Adrenal gland (tissue), 9 donors: ENCODE measurements at regions not wholly inside any gene's neighbourhood (a gene's known extent, or its start where the extent isn't known, plus 50 kb on each side); places are given as distances from the start of the nearest gene placed in this dataset.

Experiments
- DNase-seq, 7 donors: peaks; one replicate each; pipeline ENCODE4 v3.0.0-alpha.2; 2019 to 2020
- H3K27ac ChIP-seq, 5 donors: fragments of 200-600 bp; sonication (generic) in 4 of 5; 1 replicate in 3 of 5; 2 replicates in 2 of 5; pipeline versions ENCODE4 v1.5.1 to v1.8.0; 2016 to 2020; ENCODE audit warnings: mild to moderate bottlenecking in 1 of 5
- H3K27me3 ChIP-seq: fragments of 200-600 bp; 2 replicates; pipeline ENCODE4 v1.8.0; 2021
- H3K36me3 ChIP-seq, 2 donors: fragments of 200-600 bp; replicated peaks in 1 of 2; 1 replicate in 1 of 2; 2 replicates in 1 of 2; pipeline versions ENCODE4 v1.5.1 to v1.8.0; 2018 to 2022
- H3K4me1 ChIP-seq, 2 donors: fragments of 200-600 bp; replicated peaks in 1 of 2; 1 replicate in 1 of 2; 2 replicates in 1 of 2; pipeline versions ENCODE4 v1.5.1 to v1.8.0; 2018 to 2021
- H3K4me3 ChIP-seq, 4 donors: fragments of 200-600 bp; sonication (generic) in 3 of 4; one replicate each; pipeline ENCODE4 v1.5.1; 2016 to 2018
- H3K9me3 ChIP-seq, 3 donors: fragments of 200-600 bp; sonication (generic) in 1 of 3; replicated peaks in 1 of 3; 1 replicate in 2 of 3; 2 replicates in 1 of 3; pipeline versions ENCODE4 v1.5.1 to v1.8.0; 2016 to 2021
- POLR2A ChIP-seq, 2 donors: fragments of 450-650 bp; IDR thresholded peaks; one replicate each; pipeline ENCODE4 v1.6.1; 2017; ENCODE audit warnings: antibody characterized with exemption in 2 of 2, mild to moderate bottlenecking in 2 of 2, moderate library complexity in 1 of 2
- WGBS, 4 donors: extraction: QIAGEN DNeasy Blood & Tissue Kit in 2 of 4; methylation state at CpG; one replicate each; pipeline versions ENCODE4 v1.1.5 to v1.1.7; 2013 to 2017; 5-methylcytosine and 5-hydroxymethylcytosine counted together
- intact Hi-C, 2 donors: fragments of 100-400 bp; cut with DNase I; formaldehyde crosslinking; loops; one replicate each; pipeline versions ENCODE4 v1.14.1 to v1.15.0; 2022 to 2023
- TF ChIP-seq, protein P1 (sequence below), 6 experiments: fragments of 450-650 bp in 4 of 6; fragments of 200-600 bp in 2 of 6; sonication (generic) in 1 of 6; IDR thresholded peaks; 1 replicate in 5 of 6; 2 replicates in 1 of 6; pipeline versions ENCODE4 v1.5.1 to v1.8.0; 2016 to 2021; ENCODE audit warnings: antibody characterized with exemption in 6 of 6, mild to moderate bottlenecking in 2 of 6, moderate library complexity in 1 of 6
- donor health status: healthy with polysubstance abuse.
- donor health status: Bipolar disorder and iron deficiency.
- donor health status: DM: yes; HTN: yes; CAD: no.
- donor health status: DM: no; HTN: no; CAD: no.
- donor health status: DM: no; HTN: no; CAD: no.

DNA sequence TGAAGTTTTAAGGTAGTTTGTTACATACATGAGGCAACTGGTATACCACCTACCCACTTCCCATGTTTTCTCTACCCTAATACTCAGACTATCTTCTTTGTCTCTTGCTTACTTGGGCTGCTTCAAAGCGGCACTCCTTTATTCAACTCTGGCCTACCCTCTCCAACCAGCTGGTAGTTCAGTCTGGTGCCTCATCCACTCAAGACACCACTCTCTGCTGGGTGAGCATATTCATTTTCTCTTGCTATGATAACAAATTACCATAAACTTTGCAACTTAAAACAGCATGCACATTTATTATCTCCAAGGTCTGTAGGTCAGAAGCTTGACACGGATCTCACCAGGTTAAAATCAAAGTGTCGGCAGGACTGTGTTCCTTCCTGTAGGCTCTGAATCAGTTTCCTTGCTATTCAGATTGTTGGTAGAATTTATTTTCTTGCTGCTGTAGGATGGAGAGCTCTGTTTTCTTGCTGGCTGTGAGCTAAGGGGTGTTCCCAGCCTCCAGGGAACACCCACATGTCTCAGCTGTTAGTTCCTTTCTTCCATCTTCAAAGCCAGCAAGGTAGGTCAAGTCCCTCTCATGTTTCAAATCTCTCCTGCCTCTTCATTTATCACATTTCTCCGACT lies 666.0 kb downstream of the DIAPH3 start:
- Histone ChIP-seq H3K27me3 (no peaks in the 10 kb centered on the region), H3K4me1 (peaks cover 0 to 6% of the 10 kb centered on the region in 2 donors), H3K4me3 (no peak overlapping the region), H3K9me3 (no peaks in the 10 kb centered on the region), H3K27ac (no peak overlapping the region), H3K36me3 (no peaks in the 10 kb centered on the region)
- TF ChIP-seq POLR2A (IDR thresholded peaks at IDR 0.05), result no peak
- 78 to 90% (median 83%) methylated on average over 4 of the region's 4 CpGs for WGBS, 4 donors
- intact Hi-C loops, result no loop called here
- no peak for DNase-seq

DNA sequence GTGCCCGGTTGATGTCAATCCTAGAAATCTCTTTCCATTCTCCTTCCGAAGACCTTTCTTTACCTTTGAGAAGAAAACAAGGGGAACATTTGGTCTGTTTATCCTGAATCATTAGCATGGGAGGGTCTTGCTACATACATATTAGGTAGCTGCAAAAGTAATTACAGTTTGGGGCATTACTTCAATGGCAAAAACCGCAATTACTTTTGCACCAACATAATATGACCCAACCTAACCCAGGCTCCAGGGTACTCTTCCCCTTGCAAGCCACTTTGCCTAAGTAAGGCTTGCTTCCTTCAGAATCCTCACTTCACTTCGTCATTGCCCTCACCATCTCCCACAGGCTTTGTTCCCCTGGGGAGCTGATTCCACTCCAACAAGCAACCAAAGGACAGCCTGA lies 662.7 kb downstream of the DIAPH3 start:
- H3K4me1 ChIP-seq, result no peaks in the 10 kb centered on the region
- TF ChIP-seq POLR2A (IDR thresholded peaks at IDR 0.05), result no peak
- TF ChIP-seq, protein P1, sequence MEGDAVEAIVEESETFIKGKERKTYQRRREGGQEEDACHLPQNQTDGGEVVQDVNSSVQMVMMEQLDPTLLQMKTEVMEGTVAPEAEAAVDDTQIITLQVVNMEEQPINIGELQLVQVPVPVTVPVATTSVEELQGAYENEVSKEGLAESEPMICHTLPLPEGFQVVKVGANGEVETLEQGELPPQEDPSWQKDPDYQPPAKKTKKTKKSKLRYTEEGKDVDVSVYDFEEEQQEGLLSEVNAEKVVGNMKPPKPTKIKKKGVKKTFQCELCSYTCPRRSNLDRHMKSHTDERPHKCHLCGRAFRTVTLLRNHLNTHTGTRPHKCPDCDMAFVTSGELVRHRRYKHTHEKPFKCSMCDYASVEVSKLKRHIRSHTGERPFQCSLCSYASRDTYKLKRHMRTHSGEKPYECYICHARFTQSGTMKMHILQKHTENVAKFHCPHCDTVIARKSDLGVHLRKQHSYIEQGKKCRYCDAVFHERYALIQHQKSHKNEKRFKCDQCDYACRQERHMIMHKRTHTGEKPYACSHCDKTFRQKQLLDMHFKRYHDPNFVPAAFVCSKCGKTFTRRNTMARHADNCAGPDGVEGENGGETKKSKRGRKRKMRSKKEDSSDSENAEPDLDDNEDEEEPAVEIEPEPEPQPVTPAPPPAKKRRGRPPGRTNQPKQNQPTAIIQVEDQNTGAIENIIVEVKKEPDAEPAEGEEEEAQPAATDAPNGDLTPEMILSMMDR (IDR thresholded peaks at IDR 0.05), result no peak
- WGBS, 4 donors, result 80 to 92% (median 90%) methylated on average over 4 of the region's 4 CpGs

DNA sequence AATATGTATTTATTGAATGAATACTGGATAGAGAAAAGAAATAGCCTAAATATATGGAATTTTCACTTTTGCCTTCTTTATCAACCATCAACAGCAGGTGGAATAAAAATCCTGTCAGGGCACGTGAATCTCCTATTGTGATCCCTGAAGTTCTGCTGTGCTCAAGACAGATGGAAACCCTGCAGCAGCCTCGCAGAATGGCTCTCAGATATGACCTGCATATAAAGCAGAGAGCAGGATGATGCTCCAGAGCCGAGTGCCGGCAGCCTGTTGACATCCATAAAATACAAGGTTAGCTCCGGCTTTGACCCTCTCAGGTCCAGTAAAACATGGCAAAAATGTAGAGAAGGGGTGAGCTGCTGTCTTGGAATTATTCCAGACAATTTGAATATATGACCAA lies 659.3 kb downstream of the DIAPH3 start:
- no peaks in the 10 kb centered on the region for H3K4me1 ChIP-seq
- DNase-seq, result no peak
- no peaks in the 10 kb centered on the region for H3K9me3 ChIP-seq
- no peaks in the 10 kb centered on the region for H3K36me3 ChIP-seq
- intact Hi-C loops, result no loop called here
- 69 to 80% (median 74%) methylated on average over 5 of the region's 5 CpGs for WGBS, 4 donors
- no peak overlapping the region for H3K27ac ChIP-seq
- no peaks in the 10 kb centered on the region for H3K27me3 ChIP-seq
- H3K4me3 ChIP-seq, result no peak overlapping the region
- TF ChIP-seq, protein P1 (IDR thresholded peaks at IDR 0.05), result no peak
- TF ChIP-seq POLR2A (IDR thresholded peaks at IDR 0.05), result no peak

More for the DNA sequence above, 662.7 kb downstream of the DIAPH3 start:
- no peak for DNase-seq
- intact Hi-C loops, result no loop called here
- no peaks in the 10 kb centered on the region for H3K9me3 ChIP-seq
- no peak overlapping the region for H3K27ac ChIP-seq
- no peak overlapping the region for H3K4me3 ChIP-seq
- H3K36me3 ChIP-seq, result no peaks in the 10 kb centered on the region
- no peaks in the 10 kb centered on the region for H3K27me3 ChIP-seq

DNA sequence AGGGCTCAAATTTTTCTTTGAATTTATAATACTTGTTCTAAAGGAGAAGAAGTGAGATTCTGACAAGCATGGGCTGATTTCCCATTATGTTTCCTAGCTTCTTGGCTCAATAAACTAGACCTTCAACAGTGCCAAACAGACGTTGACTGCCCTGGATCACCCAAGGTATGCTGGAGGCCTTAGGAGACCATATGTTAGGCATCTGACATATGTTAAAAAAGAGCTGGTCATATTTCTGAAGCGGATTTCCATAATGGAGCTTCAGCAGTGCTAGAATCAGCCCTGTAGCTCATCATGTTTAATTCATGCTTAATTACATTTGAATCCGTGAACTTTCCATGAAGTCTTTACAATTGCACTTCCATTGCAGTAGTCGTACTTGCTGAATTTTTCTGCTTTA lies 653.3 kb downstream of the DIAPH3 start:
- Histone ChIP-seq H3K27me3 (no peaks in the 10 kb centered on the region), H3K4me1 (no peaks in the 10 kb centered on the region), H3K4me3 (no peak overlapping the region), H3K36me3 (no peaks in the 10 kb centered on the region), H3K9me3 (no peaks in the 10 kb centered on the region), H3K27ac (no peak overlapping the region)
- WGBS, 4 donors, result 70 to 80% (median 76%) methylated on average over 4 of the region's 4 CpGs
- intact Hi-C loops, result no loop called here
- TF ChIP-seq POLR2A (IDR thresholded peaks at IDR 0.05), result no peak
- TF ChIP-seq, protein P1 (IDR thresholded peaks at IDR 0.05), result no peak
- no peak for DNase-seq

DNA sequence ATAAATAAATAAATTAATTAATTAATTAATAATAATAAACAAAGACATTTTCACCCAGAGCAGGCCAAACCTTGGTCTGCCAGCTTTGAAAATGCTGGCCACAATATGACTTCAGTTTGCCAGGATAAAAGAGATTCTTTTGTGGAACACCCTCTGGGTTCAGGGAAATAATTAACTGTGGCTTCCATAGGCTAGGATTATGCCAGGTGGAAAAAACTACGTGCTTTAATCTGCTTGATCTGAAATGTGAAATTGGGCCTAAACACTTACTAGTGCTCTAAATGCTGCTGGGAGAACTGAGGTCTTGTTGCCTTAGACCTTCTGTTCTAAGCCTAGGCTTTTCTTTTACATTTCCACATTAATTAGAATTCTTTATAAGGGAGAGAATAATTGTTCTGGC lies 650.0 kb downstream of the DIAPH3 start:
- Histone ChIP-seq H3K9me3 (no peaks in the 10 kb centered on the region), H3K36me3 (no peaks in the 10 kb centered on the region), H3K27me3 (no peaks in the 10 kb centered on the region), H3K4me3 (no peak overlapping the region), H3K4me1 (no peaks in the 10 kb centered on the region), H3K27ac (no peak overlapping the region)
- intact Hi-C loops, result no loop called here
- 75 to 85% (median 81%) methylated on average over 1 of the region's 1 CpG for WGBS, 4 donors
- TF ChIP-seq POLR2A (IDR thresholded peaks at IDR 0.05), result no peak
- TF ChIP-seq, protein P1 (IDR thresholded peaks at IDR 0.05), result no peak
- no peak for DNase-seq
